CD4-positive, CD25-positive, alpha-beta regulatory T cell (primary cell): ENCODE measurements at regions not wholly inside any gene's neighbourhood (a gene's known extent, or its start where the extent isn't known, plus 50 kb on each side); places are given as distances from the start of the nearest gene placed in this dataset.
"Not testable (repeated sequence)": the region's sequence is repeated elsewhere in the genome, so short reads cannot be mapped to it uniquely, and the experiment has no call there.

Experiments used
- ATAC-seq, 2 donors: fragments of 150-1000 bp; cut with Tn5 transposase; one replicate each; pipeline ENCODE4 v1.10.0; 2021; ENCODE audit warnings: low read depth in 2 of 2, moderate number of reproducible peaks in 2 of 2, moderate library complexity in 1 of 2
- DNase-seq, 3 donors: peaks; one replicate each; pipeline versions ENCODE4 v3.0.0 to v3.0.0-alpha.2; 2012 to 2022; ENCODE audit warnings: mixed read lengths in 1 of 3
- H3K27ac ChIP-seq: one replicate; pipeline ENCODE4 v1.7.0; 2013; ENCODE audit warnings: mild to moderate bottlenecking, low read length; ENCODE audit not compliant: insufficient read depth, poor library complexity, severe bottlenecking
- H3K27me3 ChIP-seq: one replicate; pipeline ENCODE4 v1.7.0; 2013; ENCODE audit warnings: low read length; ENCODE audit not compliant: control insufficient read depth, insufficient read depth
- H3K36me3 ChIP-seq: one replicate; pipeline ENCODE4 v1.7.0; 2013; ENCODE audit warnings: mild to moderate bottlenecking, low read length, moderate library complexity; ENCODE audit not compliant: control insufficient read depth, insufficient read depth
- H3K4me1 ChIP-seq: 2 replicates; pipeline ENCODE4 v1.7.0; 2013; ENCODE audit warnings: mild to moderate bottlenecking, low read length; ENCODE audit not compliant: insufficient read depth, control insufficient read depth, poor library complexity, severe bottlenecking
- H3K4me3 ChIP-seq: one replicate; pipeline ENCODE4 v1.7.0; 2013; ENCODE audit warnings: low read depth, mild to moderate bottlenecking, low read length, moderate library complexity
- H3K9me3 ChIP-seq, 2 experiments: 1 replicate in 1 of 2; 2 replicates in 1 of 2; pipeline ENCODE4 v1.7.0; 2013; ENCODE audit warnings: low read length in 2 of 2, mild to moderate bottlenecking in 1 of 2, moderate library complexity in 1 of 2; ENCODE audit not compliant: control insufficient read depth in 2 of 2
- H3K27ac Mint-ChIP-seq, 3 donors: one replicate each; pipeline ENCODE4 v1.8.0; 2020 to 2022; ENCODE audit warnings: mild to moderate bottlenecking in 3 of 3, mixed read lengths in 3 of 3, moderate library complexity in 2 of 3
- H3K27me3 Mint-ChIP-seq: one replicate; pipeline ENCODE4 v1.8.0; 2022; ENCODE audit warnings: mild to moderate bottlenecking, mixed read lengths
- H3K36me3 Mint-ChIP-seq: one replicate; pipeline ENCODE4 v1.8.0; 2020; ENCODE audit warnings: mixed read lengths
- H3K4me1 Mint-ChIP-seq, 4 donors: one replicate each; pipeline ENCODE4 v1.8.0; 2020 to 2022; ENCODE audit warnings: mixed read lengths in 4 of 4, mild to moderate bottlenecking in 1 of 4
- H3K4me3 Mint-ChIP-seq, 4 donors: one replicate each; pipeline ENCODE4 v1.8.0; 2020 to 2022; ENCODE audit warnings: mild to moderate bottlenecking in 4 of 4, mixed read lengths in 4 of 4, moderate library complexity in 3 of 4
- H3K9me3 Mint-ChIP-seq, 7 donors: one replicate each; pipeline ENCODE4 v1.8.0; 2020 to 2022; ENCODE audit warnings: mixed read lengths in 7 of 7, mild to moderate bottlenecking in 3 of 7, moderate library complexity in 2 of 7

DNA sequence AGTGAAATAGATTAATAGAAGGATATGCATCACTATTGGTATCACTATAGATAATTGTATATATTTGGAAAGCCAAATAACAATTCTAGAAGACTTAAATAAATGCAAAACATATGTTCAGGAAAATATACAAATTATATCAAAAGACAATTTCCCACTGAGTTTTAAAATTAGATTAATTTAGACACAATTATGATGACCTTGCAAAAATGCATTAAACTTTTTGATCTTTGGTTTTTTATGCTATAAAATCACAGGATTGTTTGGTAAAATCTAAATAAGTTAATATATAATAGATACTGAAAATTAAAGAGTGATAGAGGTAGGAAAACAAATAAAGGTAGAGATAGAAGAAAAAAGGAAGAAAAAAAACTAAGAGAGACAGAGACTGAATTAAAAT, 2027.7 kb downstream of the MRPL39 start:
- ATAC-seq (no peak), DNase-seq (no peak)
- H3K4me3 ChIP-seq = no peak overlapping the region
- H3K27me3 ChIP-seq = no peaks in the 10 kb centered on the region
- Mint-ChIP-seq H3K27ac (no peak overlapping the region), H3K4me3 (no peak overlapping the region), H3K4me1 (no peaks in the 10 kb centered on the region), H3K27me3 (no peaks in the 10 kb centered on the region), H3K9me3 (peaks cover 0 to 5% (median 1%) of the 10 kb centered on the region in 7 donors), H3K36me3 (no peaks in the 10 kb centered on the region)
- H3K9me3 ChIP-seq = peaks cover 0 to 3% of the 10 kb centered on the region in 2 experiments
- H3K4me1 ChIP-seq = no peaks in the 10 kb centered on the region
- no peaks in the 10 kb centered on the region for H3K36me3 ChIP-seq
- H3K27ac ChIP-seq = no peak overlapping the region

DNA sequence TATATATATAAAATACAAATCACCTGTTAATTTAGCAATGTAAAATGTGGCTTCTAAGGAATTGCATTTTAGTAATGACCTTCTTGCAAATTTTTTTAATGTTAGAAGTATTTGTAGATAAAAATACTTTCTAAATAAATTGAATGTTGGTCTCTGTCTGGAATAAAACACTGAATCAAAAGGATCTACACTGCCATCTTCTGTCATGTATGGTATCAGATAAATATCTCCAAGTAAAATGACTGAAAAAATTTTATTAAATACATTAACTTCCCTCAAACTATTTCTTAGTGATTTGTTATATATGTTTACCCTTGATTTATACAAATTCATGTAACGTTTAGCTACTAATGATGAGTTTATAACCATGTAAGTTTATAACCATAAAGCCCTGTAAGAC, 2029.3 kb downstream of the MRPL39 start:
- no peaks in the 10 kb centered on the region for H3K27me3 ChIP-seq
- Mint-ChIP-seq H3K27me3 (no peaks in the 10 kb centered on the region), H3K36me3 (no peaks in the 10 kb centered on the region), H3K9me3 (peaks cover 0 to 5% (median 2%) of the 10 kb centered on the region in 7 donors), H3K27ac (no peak overlapping the region), H3K4me3 (no peak overlapping the region), H3K4me1 (no peaks in the 10 kb centered on the region)
- no peaks in the 10 kb centered on the region for H3K4me1 ChIP-seq
- H3K27ac ChIP-seq = no peak overlapping the region
- H3K36me3 ChIP-seq = no peaks in the 10 kb centered on the region
- no peak for ATAC-seq
- no peaks in the 10 kb centered on the region for H3K9me3 ChIP-seq
- no peak for DNase-seq
- H3K4me3 ChIP-seq = no peak overlapping the region

DNA sequence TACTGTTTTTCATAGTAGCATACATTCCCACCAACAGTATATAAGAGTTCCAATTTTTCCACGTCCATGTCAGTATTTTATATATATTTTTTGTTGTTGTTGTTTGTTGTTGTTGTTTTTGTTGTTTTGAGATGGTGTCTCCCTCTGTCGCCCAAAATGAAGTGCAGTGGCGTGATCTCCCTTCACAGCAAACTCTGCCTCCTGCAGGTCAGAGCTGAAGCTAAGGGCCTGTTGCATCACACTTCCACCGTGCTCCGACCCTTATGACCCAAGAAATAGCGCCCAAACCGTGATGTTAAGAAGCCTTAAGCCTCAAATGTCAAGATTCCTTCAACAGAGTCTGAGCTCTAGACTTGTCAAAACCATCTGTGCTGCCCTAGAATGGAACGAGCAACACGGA, 2032.3 kb downstream of the MRPL39 start:
- Histone ChIP-seq H3K27ac (no peak overlapping the region), H3K36me3 (no peaks in the 10 kb centered on the region), H3K9me3 (no peaks in the 10 kb centered on the region), H3K4me1 (no peaks in the 10 kb centered on the region), H3K27me3 (no peaks in the 10 kb centered on the region), H3K4me3 (no peak overlapping the region)
- Mint-ChIP-seq H3K9me3 (peaks cover 0 to 5% (median 3%) of the 10 kb centered on the region in 7 donors), H3K4me3 (no peak overlapping the region), H3K4me1 (no peaks in the 10 kb centered on the region), H3K27me3 (no peaks in the 10 kb centered on the region), H3K27ac (no peak overlapping the region), H3K36me3 (no peaks in the 10 kb centered on the region)
- DNase-seq = no peak
- no peak for ATAC-seq

DNA sequence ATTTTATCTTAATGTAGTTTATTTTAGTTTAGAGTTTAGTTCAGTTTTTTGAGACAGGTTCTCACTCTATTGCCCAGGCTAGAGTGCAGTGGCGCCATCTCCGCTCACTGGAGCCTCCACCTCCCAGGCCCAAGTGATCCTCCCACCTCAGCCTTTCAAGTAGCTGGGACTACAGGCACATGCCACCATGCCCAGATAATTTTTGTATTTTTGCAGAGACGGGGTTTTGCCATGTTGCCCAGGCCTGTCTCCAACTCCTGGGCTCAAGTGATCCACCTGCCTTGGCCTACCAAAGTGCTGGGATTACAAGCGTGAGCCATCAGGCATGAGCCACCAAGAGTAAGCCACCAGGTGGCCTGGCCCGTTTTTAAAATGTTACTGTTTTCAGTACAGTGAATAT, 2058.4 kb downstream of the MRPL39 start:
- not testable (repeated sequence) for H3K9me3 ChIP-seq, DNase-seq, H3K36me3 Mint-ChIP-seq, H3K27ac ChIP-seq, H3K36me3 ChIP-seq, H3K27me3 ChIP-seq, H3K4me3 ChIP-seq, H3K4me1 ChIP-seq, H3K4me1 Mint-ChIP-seq, H3K27me3 Mint-ChIP-seq, H3K4me3 Mint-ChIP-seq, H3K27ac Mint-ChIP-seq, ATAC-seq
- peaks cover 0 to 10% (median 0%) of the 10 kb centered on the region in 7 donors for H3K9me3 Mint-ChIP-seq

DNA sequence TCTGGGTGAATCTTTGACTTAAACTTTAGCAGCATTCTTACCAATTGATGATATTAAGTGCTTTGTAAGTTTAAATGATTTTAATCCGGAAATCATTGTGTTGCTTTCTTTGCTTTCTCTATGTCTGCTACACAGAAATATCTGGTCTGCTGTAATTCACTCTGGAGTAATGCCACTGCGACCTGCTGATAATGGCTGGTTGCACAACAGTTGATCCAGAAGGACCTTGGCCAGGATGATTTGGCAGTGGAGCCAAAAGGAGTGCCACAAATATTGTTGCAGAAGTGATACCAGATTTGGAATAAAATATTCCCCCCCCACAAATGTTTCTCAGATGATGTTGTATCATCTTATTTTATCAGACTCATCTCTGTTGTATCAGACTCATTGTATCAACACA, 2063.9 kb downstream of the MRPL39 start:
- DNase-seq (no peak), ATAC-seq (no peak)
- H3K36me3 Mint-ChIP-seq = no peaks in the 10 kb centered on the region
- H3K27me3 Mint-ChIP-seq = no peaks in the 10 kb centered on the region
- no peak overlapping the region for H3K27ac ChIP-seq
- H3K9me3 ChIP-seq = peaks cover 0 to 3% of the 10 kb centered on the region in 2 experiments
- H3K4me3 ChIP-seq = no peak overlapping the region
- H3K4me3 Mint-ChIP-seq = no peak overlapping the region
- no peaks in the 10 kb centered on the region for H3K4me1 ChIP-seq
- no peak overlapping the region for H3K27ac Mint-ChIP-seq
- H3K9me3 Mint-ChIP-seq = peaks cover 0 to 7% (median 3%) of the 10 kb centered on the region in 7 donors
- no peaks in the 10 kb centered on the region for H3K4me1 Mint-ChIP-seq
- no peaks in the 10 kb centered on the region for H3K27me3 ChIP-seq
- H3K36me3 ChIP-seq = no peaks in the 10 kb centered on the region

DNA sequence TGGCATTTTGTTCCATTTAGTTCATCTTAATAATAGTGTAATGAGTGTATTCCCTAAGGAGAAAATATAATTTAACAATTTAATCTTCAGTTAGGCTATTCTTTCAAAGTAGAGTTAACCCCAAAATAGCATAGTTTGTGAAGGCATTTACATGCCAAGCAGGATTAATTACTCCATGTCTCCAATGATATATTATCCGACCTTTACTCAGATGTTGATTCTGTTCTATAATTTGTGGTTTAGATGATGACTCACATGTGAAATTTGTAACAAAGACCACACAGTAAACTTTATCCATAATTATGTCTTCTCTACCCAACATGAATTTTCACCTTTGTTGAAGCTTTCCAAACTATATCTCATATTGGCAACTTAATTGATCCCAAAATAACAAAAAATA, 2065.2 kb downstream of the MRPL39 start:
- Histone ChIP-seq H3K4me1 (no peaks in the 10 kb centered on the region), H3K9me3 (peaks cover 3 to 5% of the 10 kb centered on the region in 2 experiments), H3K4me3 (no peak overlapping the region), H3K36me3 (no peaks in the 10 kb centered on the region), H3K27ac (no peak overlapping the region), H3K27me3 (no peaks in the 10 kb centered on the region)
- Mint-ChIP-seq H3K9me3 (peaks cover 0 to 8% (median 5%) of the 10 kb centered on the region in 7 donors), H3K27me3 (no peaks in the 10 kb centered on the region), H3K36me3 (no peaks in the 10 kb centered on the region), H3K27ac (no peak overlapping the region), H3K4me1 (no peaks in the 10 kb centered on the region), H3K4me3 (no peak overlapping the region)
- ATAC-seq (no peak), DNase-seq (no peak)

DNA sequence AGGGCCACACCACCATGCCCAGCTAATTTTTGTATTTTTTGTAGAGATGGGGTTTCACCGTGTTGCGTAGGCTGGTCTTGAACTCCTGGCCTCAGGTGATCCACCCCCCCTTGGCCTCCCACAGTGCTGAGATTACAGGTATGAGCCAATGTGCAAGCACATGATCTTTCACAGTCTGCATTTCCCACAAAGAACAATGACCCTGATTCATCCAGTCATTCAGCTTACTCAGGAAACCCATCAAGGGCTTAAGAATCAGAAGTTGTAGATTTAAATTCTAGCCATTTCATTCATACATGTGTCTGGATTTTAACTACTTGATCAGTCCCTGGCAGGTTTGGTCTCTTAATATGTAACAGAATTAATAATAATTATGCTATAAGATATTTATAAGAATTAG, 2065.7 kb downstream of the MRPL39 start:
- Mint-ChIP-seq H3K27ac (no peak overlapping the region), H3K4me3 (no peak overlapping the region), H3K9me3 (peaks cover 0 to 9% (median 5%) of the 10 kb centered on the region in 7 donors), H3K27me3 (no peaks in the 10 kb centered on the region), H3K36me3 (no peaks in the 10 kb centered on the region), H3K4me1 (no peaks in the 10 kb centered on the region)
- no peaks in the 10 kb centered on the region for H3K4me1 ChIP-seq
- no peak overlapping the region for H3K27ac ChIP-seq
- peaks cover 3 to 5% of the 10 kb centered on the region in 2 experiments for H3K9me3 ChIP-seq
- no peaks in the 10 kb centered on the region for H3K36me3 ChIP-seq
- no peak overlapping the region for H3K4me3 ChIP-seq
- no peaks in the 10 kb centered on the region for H3K27me3 ChIP-seq
- ATAC-seq = no peak
- DNase-seq = no peak

DNA sequence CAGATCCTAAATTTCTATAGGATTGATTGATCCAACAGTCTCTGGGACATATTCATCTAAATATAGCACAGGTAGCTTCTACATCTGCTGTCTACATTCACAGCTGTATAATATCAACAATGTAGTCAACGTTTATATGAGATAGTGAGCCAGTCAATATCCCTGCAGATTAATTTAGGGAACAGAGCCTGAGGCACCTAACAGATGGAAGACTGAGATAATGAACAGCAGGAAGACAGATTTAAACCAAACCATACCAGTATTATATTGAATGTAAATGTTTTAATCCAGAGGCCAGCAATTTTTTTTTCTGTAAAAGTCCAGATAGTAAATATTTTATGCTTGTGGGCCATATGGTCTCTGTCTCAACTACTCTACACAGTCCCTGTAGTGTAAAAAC, 2072.4 kb downstream of the MRPL39 start:
- Mint-ChIP-seq H3K4me1 (no peaks in the 10 kb centered on the region), H3K9me3 (peaks cover 1 to 12% (median 4%) of the 10 kb centered on the region in 7 donors), H3K4me3 (no peak overlapping the region), H3K27ac (no peak overlapping the region), H3K36me3 (no peaks in the 10 kb centered on the region), H3K27me3 (no peaks in the 10 kb centered on the region)
- DNase-seq = no peak
- Histone ChIP-seq H3K4me1 (no peaks in the 10 kb centered on the region), H3K27me3 (no peaks in the 10 kb centered on the region), H3K27ac (no peak overlapping the region), H3K36me3 (no peaks in the 10 kb centered on the region), H3K4me3 (no peak overlapping the region), H3K9me3 (peaks cover 0 to 9% of the 10 kb centered on the region in 2 experiments)
- no peak for ATAC-seq
